Eye (tissue), 1 donor: ENCODE measurements at regions not wholly inside any gene's neighbourhood (a gene's known extent, or its start where the extent isn't known, plus 50 kb on each side); places are given as distances from the start of the nearest gene placed in this dataset.

Source experiments
- DNase-seq: peaks from one replicate; pipeline ENCODE4 v3.0.0-alpha.2; 2015

DNA sequence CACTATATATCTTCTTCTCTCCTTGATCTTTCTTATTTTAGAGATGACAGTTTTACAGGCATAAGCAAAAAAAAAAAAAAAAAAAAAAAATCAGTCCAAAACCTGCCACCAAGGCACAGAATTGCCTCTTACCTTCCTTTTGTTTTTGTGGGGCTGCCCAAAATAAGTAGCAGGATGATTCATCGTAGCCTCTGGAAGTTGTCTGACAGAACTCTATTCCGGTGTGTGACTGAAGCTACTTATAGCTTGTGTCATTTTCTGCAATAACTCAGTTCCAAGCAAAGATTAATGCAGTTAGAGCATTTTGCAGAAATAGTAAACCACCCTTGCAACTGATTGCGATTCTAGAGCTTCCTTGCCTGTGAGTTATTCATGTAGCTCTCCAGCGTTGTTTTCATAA, 186.8 kb downstream of the KIF2B start:
- no peak for DNase-seq

DNA sequence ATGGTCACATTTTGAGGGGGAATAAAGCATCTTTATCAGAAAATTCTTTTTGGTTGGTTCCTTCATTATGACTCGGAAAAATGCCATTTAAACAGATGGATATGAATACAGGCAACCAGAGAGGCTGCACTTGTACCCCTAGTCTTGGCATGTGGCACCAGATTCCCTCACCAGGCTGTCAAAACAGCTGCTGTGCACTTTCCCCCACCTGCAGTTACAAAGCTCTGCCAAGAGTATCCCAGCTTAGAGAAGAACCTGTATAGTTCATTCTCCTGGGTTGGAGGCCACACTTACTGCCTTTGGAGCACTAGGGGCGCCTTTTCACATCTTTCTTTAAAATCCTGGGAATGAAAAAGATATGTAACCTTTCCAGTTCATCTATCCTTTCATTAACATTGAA, 190.3 kb downstream of the KIF2B start:
- peak; percentile 46 for DNase-seq

DNA sequence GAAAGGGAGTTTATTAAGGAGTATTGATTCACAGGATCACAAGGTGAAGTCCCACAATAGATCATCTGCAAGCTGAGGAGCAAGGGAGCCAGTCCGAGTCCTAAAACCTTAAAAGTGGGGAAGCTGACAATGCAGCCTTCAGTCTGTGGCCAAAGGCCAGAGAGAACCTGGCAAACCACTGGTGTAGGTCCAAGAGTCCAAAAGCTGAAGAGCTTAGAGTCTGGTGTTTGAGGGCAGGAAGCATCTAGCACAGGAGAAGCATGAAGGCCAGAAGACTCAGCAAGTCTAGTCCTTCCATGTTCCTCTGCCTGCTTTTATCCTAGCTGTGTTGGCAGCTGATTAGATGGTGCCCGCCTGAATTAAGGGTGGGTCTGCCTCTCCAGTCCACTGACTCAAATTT, 193.0 kb downstream of the KIF2B start:
- DNase-seq: no peak

- DNase-seq: no peak
Measured at GRCh38 chr17:54021418-54021817, 198.7 kb downstream of the KIF2B start.

- no peak for DNase-seq
Measured at GRCh38 chr17:54028986-54029580, 206.4 kb downstream of the KIF2B start.

DNA sequence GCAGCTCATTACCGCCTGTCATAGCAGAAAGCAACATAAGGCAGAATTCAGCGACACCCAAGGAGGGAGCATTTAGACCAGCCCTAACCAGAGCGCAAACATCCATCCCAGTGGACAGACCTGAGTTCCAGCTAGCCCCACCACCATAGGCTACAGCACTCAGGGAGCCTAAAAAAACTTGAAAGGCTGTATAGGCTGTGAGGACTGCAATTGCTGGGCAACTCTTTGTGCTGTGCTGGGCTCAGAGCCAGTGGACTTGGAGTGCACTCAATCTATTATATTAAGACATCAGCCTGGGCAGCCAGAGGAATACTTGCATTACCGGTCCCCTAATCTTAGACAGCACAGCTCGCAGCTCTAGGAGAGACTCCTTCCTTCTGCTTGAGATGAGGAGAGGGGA, 207.3 kb downstream of the KIF2B start:
- DNase-seq: no peak

GRCh38 chr17:54046570-54046969, 223.8 kb downstream of the KIF2B start:
- DNase-seq: no peak

DNA sequence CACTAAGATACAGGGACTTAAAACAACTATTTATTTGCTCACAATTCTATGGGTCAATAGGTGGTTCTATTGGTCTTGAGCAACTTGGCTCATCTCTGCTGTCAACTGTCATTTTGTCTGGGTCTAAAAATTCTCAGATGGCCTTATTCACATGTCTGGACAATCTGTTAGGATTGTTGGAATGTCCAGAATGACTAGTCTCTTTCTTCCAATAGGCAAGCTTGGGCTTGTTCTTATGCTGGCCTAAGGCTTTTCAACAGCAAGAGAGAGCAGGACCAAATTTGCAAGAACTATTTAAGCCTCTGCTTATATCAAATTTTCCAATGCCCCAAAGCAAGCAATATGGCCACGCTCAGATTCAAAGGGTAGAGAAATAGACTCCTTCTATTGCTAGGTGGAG, 240.9 kb downstream of the KIF2B start:
- no peak for DNase-seq

- DNase-seq: no peak
Measured at GRCh38 chr17:54085020-54085419, 262.3 kb downstream of the KIF2B start.

DNA sequence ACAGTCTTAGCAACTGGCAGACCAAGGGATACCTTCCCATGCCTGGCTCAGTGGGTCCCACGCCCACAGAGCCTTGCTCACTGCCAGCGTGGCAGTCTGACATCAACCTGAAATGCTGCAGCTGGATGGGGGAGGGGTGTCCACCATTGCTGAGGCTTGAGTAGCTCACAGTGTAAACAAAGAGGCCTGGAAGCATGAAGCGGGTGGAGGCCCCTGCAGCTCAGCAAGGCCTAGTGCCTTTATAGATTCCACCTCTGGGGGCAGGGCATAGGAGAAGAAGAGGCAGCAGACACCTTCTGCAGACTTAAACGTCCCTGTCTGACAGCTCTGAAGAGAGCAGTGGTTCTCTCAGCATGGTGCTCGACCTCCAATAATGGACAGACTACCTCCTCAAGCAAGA, 263.2 kb downstream of the KIF2B start:
- peak; percentile 4 for DNase-seq

DNA sequence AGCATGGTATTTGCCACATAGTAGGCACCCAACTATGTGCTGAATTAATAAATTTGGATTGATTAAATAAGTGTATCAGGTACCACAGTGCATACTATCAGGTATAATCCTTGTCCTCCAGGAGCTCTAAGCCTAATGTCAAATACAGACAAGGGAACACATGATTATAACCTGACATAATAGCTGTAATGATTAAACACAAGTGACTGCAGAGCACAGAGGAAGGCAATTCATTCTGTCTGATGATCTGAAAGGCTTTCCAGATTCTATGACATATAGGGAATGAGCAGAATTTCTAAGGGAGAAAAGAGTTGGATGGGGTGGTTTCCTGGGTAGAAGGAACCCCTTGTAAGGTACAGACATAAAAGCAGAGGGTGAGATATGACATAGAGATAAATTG, 273.5 kb downstream of the KIF2B start:
- no peak for DNase-seq

GRCh38 chr17:54099221-54099620, 276.5 kb downstream of the KIF2B start:
- DNase-seq: no peak

DNA sequence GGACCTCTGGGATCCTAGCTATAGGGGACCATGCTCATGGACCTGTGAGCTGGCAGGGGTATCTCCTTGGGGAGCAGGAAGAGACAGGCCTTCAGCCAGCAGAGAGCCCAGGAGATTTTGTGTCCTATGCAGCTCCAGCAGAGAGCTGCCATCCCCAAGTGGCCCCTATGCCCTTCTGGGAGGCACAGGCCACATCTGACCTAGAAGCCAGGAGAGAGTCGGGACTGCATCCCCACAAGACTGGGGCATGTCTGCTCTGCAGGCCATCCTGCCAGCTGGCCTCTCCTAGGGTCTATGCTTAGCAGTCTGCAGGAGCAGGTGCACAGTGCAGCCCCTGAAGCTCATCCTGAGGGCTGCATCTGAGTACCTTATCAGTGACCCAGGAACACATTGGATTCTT, 279.5 kb downstream of the KIF2B start:
- DNase-seq: no peak

- no peak for DNase-seq
Measured at GRCh38 chr17:54111576-54111975, 288.8 kb downstream of the KIF2B start.

DNA sequence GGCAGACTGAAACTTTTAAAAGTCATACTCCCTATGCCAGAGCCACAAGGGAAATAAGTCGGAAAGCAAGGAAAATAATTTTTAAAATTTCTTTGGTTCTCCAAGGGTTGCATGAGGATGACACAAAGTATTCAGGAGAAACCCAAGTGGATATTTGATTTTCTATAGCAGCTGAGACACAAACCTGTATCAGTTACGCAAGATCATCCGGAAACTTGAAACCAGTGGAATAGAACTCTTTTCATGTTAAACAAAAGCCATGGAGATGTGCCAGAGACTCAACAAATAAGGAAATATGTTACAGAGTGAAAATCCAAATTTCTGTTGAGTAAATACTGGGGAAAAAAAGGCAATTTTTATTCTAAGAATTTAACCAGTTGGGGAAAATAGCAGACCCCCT, 294.7 kb downstream of the KIF2B start:
- no peak for DNase-seq

GRCh38 chr17:54124456-54124855, 301.7 kb downstream of the KIF2B start:
- no peak for DNase-seq

- DNase-seq: no peak
Measured at GRCh38 chr17:54153423-54153822, 330.7 kb downstream of the KIF2B start.

GRCh38 chr17:54157542-54157941, 334.8 kb downstream of the KIF2B start:
- DNase-seq: no peak

GRCh38 chr17:54172096-54172984, 349.6 kb downstream of the KIF2B start:
- peak; percentile 78 for DNase-seq

- no peak for DNase-seq
Measured at GRCh38 chr17:54172985-54173316, 350.2 kb downstream of the KIF2B start.

- no peak for DNase-seq
Measured at GRCh38 chr17:54177606-54178308, 355.0 kb downstream of the KIF2B start.

DNA sequence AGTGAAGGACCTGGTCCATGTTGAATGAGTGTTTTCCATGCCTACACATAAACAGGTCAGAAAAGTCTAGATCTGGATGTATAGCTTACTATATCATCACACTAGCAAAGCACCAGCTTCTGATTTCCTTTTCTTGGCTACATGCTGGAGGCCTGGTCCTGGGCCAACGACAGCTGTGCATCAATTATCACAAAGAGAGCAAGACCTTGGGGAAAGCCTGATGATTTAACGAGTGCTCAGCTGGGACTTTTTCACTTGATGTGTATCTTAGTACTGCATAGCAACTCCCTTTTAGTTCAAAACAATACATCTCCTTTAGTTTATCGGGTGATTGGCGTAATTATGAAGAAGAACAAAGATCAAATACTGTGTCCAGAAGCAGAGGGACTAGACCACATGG, 358.2 kb downstream of the KIF2B start:
- peak; percentile 63 for DNase-seq

GRCh38 chr17:54191261-54191660, 368.5 kb downstream of the KIF2B start:
- DNase-seq: no peak

DNA sequence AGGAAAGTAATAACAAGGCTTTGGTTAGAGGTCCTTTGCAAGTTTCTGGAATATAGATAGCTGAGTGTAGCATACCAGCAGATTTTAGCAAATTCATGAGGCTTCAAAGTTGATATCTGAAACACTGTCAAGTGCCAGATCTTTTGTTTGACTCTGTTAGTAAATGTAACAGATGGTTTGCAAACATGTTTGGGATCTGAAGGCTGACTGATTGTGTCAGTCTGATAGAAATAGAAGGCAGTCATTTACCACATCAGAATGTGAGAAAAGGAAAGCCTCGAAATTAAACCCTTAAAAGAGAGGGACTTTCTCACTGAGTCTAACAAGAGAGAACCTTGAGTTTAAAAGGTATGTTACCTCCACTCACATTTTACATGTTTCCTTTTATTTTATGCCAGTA, 371.5 kb downstream of the KIF2B start:
- peak; percentile 26 for DNase-seq
